Prostate gland (tissue), 2 donors: ENCODE measurements at regions not wholly inside any gene's neighbourhood (a gene's known extent, or its start where the extent isn't known, plus 50 kb on each side); places are given as distances from the start of the nearest gene placed in this dataset.

Experiments
- CTCF ChIP-seq, 4 experiments: fragments of 200-600 bp in 2 of 4; fragments of 450-650 bp in 2 of 4; sonication (generic) in 2 of 4; IDR thresholded peaks; 1 replicate in 3 of 4; 2 replicates in 1 of 4; pipeline ENCODE4 v1.5.1; 2016 to 2019; ENCODE audit warnings: antibody characterized with exemption in 4 of 4, mild to moderate bottlenecking in 2 of 4, moderate library complexity in 2 of 4
- POLR2A ChIP-seq: fragments of 450-650 bp; IDR thresholded peaks from one replicate; pipeline ENCODE4 v1.6.1; 2016; ENCODE audit warnings: antibody characterized with exemption, mild to moderate bottlenecking
- POLR2AphosphoS5 ChIP-seq: sonication (generic); formaldehyde crosslinking; IDR thresholded peaks from one replicate; pipeline ENCODE4 v1.6.1; 2017; ENCODE audit warnings: antibody characterized with exemption

- TF ChIP-seq CTCF (IDR thresholded peaks at IDR 0.05) (no peak), POLR2A (no peak), POLR2AphosphoS5 (no peak)
Observed at GRCh38 chr5:166195981-166196380, 2095.5 kb upstream of the WWC1 start.
